IPS-20b (cell line): ENCODE measurements at regions not wholly inside any gene's neighbourhood (a gene's known extent, or its start where the extent isn't known, plus 50 kb on each side); places are given as distances from the start of the nearest gene placed in this dataset.

Source experiments
- H3K27ac ChIP-seq: one replicate; pipeline ENCODE4 v1.5.1; 2013; ENCODE audit warnings: low read length
- H3K27me3 ChIP-seq: 2 replicates; pipeline ENCODE4 v1.6.1; 2013; ENCODE audit warnings: mild to moderate bottlenecking, low read length, inconsistent platforms; ENCODE audit not compliant: insufficient read depth
- H3K36me3 ChIP-seq: 2 replicates; pipeline ENCODE4 v1.6.1; 2013; ENCODE audit warnings: low read depth, mild to moderate bottlenecking, inconsistent platforms, low read length, moderate library complexity; ENCODE audit not compliant: insufficient read depth
- H3K4me1 ChIP-seq: 2 replicates; pipeline ENCODE4 v1.6.1; 2013; ENCODE audit warnings: mild to moderate bottlenecking, control low read depth, inconsistent platforms, low read length, moderate library complexity; ENCODE audit not compliant: insufficient read depth
- H3K4me3 ChIP-seq: 2 replicates; pipeline ENCODE4 v1.5.1; 2013; ENCODE audit warnings: mild to moderate bottlenecking, low read length, inconsistent platforms
- H3K9ac ChIP-seq: 2 replicates; pipeline ENCODE4 v1.6.1; 2013; ENCODE audit warnings: low read depth, mild to moderate bottlenecking, inconsistent platforms, low read length, moderate library complexity
- H3K9me3 ChIP-seq: 2 replicates; pipeline ENCODE4 v1.6.1; 2013; ENCODE audit warnings: mild to moderate bottlenecking, low read depth, low read length, inconsistent platforms; ENCODE audit not compliant: insufficient read depth

- Histone ChIP-seq H3K9me3 (no peaks in the 10 kb centered on the region), H3K4me3 (no peak overlapping the region), H3K4me1 (no peaks in the 10 kb centered on the region), H3K27me3 (no peaks in the 10 kb centered on the region), H3K27ac (no peak overlapping the region), H3K36me3 (no peaks in the 10 kb centered on the region), H3K9ac (no peak overlapping the region)
Observed at GRCh38 chr15:26438718-26439117, 334.1 kb downstream of the GABRB3 start.

- Histone ChIP-seq H3K27me3 (no peaks in the 10 kb centered on the region), H3K36me3 (no peaks in the 10 kb centered on the region), H3K4me1 (no peaks in the 10 kb centered on the region), H3K9me3 (no peaks in the 10 kb centered on the region), H3K27ac (no peak overlapping the region), H3K9ac (no peak overlapping the region), H3K4me3 (no peak overlapping the region)
Observed at GRCh38 chr15:26438316-26438715, 334.6 kb downstream of the GABRB3 start.

GRCh38 chr15:26433818-26434217 lies 339.0 kb downstream of the GABRB3 start:
- no peak overlapping the region for H3K9ac ChIP-seq
- no peaks in the 10 kb centered on the region for H3K27me3 ChIP-seq
- no peak overlapping the region for H3K4me3 ChIP-seq
- H3K27ac ChIP-seq, result no peak overlapping the region
- H3K9me3 ChIP-seq, result no peaks in the 10 kb centered on the region
- H3K36me3 ChIP-seq, result no peaks in the 10 kb centered on the region
- no peaks in the 10 kb centered on the region for H3K4me1 ChIP-seq

GRCh38 chr15:26433060-26433459 lies 339.8 kb downstream of the GABRB3 start:
- Histone ChIP-seq H3K9me3 (no peaks in the 10 kb centered on the region), H3K4me3 (no peak overlapping the region), H3K27me3 (no peaks in the 10 kb centered on the region), H3K4me1 (no peaks in the 10 kb centered on the region), H3K36me3 (no peaks in the 10 kb centered on the region), H3K9ac (no peak overlapping the region), H3K27ac (no peak overlapping the region)

GRCh38 chr15:26421065-26421464 lies 351.8 kb downstream of the GABRB3 start:
- no peaks in the 10 kb centered on the region for H3K27me3 ChIP-seq
- H3K27ac ChIP-seq, result no peak overlapping the region
- H3K9me3 ChIP-seq, result no peaks in the 10 kb centered on the region; the same call in 1 of the 2 replicates
- no peaks in the 10 kb centered on the region for H3K4me1 ChIP-seq
- no peak overlapping the region for H3K9ac ChIP-seq
- no peaks in the 10 kb centered on the region for H3K36me3 ChIP-seq
- no peak overlapping the region for H3K4me3 ChIP-seq

GRCh38 chr15:26395624-26396023 lies 377.2 kb downstream of the GABRB3 start:
- H3K27ac ChIP-seq, result no peak overlapping the region
- H3K36me3 ChIP-seq, result no peaks in the 10 kb centered on the region
- 0 out of 2 replicates have a peak, but pooled peaks cover 3% of the 10 kb centered on the region for H3K4me1 ChIP-seq
- no peaks in the 10 kb centered on the region for H3K9me3 ChIP-seq
- H3K27me3 ChIP-seq, result no peaks in the 10 kb centered on the region
- no peak overlapping the region for H3K9ac ChIP-seq
- H3K4me3 ChIP-seq, result no peak overlapping the region

- Histone ChIP-seq H3K9me3 (no peaks in the 10 kb centered on the region), H3K4me3 (no peak overlapping the region), H3K36me3 (no peaks in the 10 kb centered on the region), H3K27me3 (no peaks in the 10 kb centered on the region), H3K9ac (no peak overlapping the region), H3K27ac (no peak overlapping the region), H3K4me1 (0 out of 2 replicates have a peak, but pooled peaks cover 3% of the 10 kb centered on the region)
Observed at GRCh38 chr15:26394801-26395200, 378.1 kb downstream of the GABRB3 start.

GRCh38 chr15:26392956-26393355 lies 379.9 kb downstream of the GABRB3 start:
- Histone ChIP-seq H3K36me3 (no peaks in the 10 kb centered on the region), H3K9me3 (no peaks in the 10 kb centered on the region), H3K4me3 (no peak overlapping the region), H3K4me1 (peaks cover 10% of the 10 kb centered on the region; the same call in 1 of the 2 replicates), H3K27ac (no peak overlapping the region), H3K9ac (no peak overlapping the region), H3K27me3 (no peaks in the 10 kb centered on the region)

- H3K27ac ChIP-seq, result no peak overlapping the region
- H3K9me3 ChIP-seq, result no peaks in the 10 kb centered on the region
- no peaks in the 10 kb centered on the region for H3K36me3 ChIP-seq
- H3K4me3 ChIP-seq, result no peak overlapping the region
- H3K4me1 ChIP-seq, result peaks cover 10% of the 10 kb centered on the region; the same call in 1 of the 2 replicates
- H3K27me3 ChIP-seq, result no peaks in the 10 kb centered on the region
- H3K9ac ChIP-seq, result no peak overlapping the region
Observed at GRCh38 chr15:26391567-26392194, 381.2 kb downstream of the GABRB3 start.

GRCh38 chr15:26382444-26383072 lies 390.3 kb downstream of the GABRB3 start:
- H3K4me3 ChIP-seq, result no peak overlapping the region

GRCh38 chr15:26378304-26378703 lies 394.6 kb downstream of the GABRB3 start:
- H3K9ac ChIP-seq, result no peak overlapping the region
- no peaks in the 10 kb centered on the region for H3K9me3 ChIP-seq
- no peaks in the 10 kb centered on the region for H3K27me3 ChIP-seq
- H3K36me3 ChIP-seq, result no peaks in the 10 kb centered on the region
- no peak overlapping the region for H3K27ac ChIP-seq
- no peaks in the 10 kb centered on the region for H3K4me1 ChIP-seq
- H3K4me3 ChIP-seq, result no peak overlapping the region

More at GRCh38 chr15:26382444-26383072, 390.3 kb downstream of the GABRB3 start:
- H3K27ac ChIP-seq, result no peak overlapping the region
- H3K9ac ChIP-seq, result no peak overlapping the region
- no peaks in the 10 kb centered on the region for H3K4me1 ChIP-seq
- H3K36me3 ChIP-seq, result no peaks in the 10 kb centered on the region
- no peaks in the 10 kb centered on the region for H3K27me3 ChIP-seq
- H3K9me3 ChIP-seq, result no peaks in the 10 kb centered on the region; the same call in 1 of the 2 replicates

GRCh38 chr15:26376243-26376642 lies 396.6 kb downstream of the GABRB3 start:
- Histone ChIP-seq H3K36me3 (no peaks in the 10 kb centered on the region), H3K4me1 (no peaks in the 10 kb centered on the region), H3K9ac (no peak overlapping the region), H3K9me3 (no peaks in the 10 kb centered on the region), H3K4me3 (no peak overlapping the region), H3K27ac (no peak overlapping the region), H3K27me3 (no peaks in the 10 kb centered on the region)
